Astrocyte (in vitro differentiated cells and primary cell): ENCODE measurements at regions not wholly inside any gene's neighbourhood (a gene's known extent, or its start where the extent isn't known, plus 50 kb on each side); places are given as distances from the start of the nearest gene placed in this dataset.

ENCODE experiments used
- DNase-seq: peaks from one replicate; pipeline ENCODE4 v3.0.0-alpha.2; 2010; ENCODE audit warnings: low read depth
- FAIRE-seq: peaks from 2 replicates; lab custom pipeline; 2011; peaks lifted over from hg19 to GRCh38; lab: Jason Lieb, UNC
- H2AFZ ChIP-seq: 2 replicates; pipeline ENCODE4 v1.6.0; 2012; ENCODE audit warnings: low read depth, low read length, inconsistent platforms
- H3K27ac ChIP-seq: 2 replicates; pipeline ENCODE4 v1.5.1; 2011; ENCODE audit warnings: low read depth, low read length, inconsistent platforms
- H3K27me3 ChIP-seq: 2 replicates; pipeline ENCODE4 v1.6.0; 2011; ENCODE audit warnings: low read length, inconsistent platforms; ENCODE audit not compliant: insufficient read depth
- H3K36me3 ChIP-seq: 2 replicates; pipeline ENCODE4 v1.5.1; 2011; ENCODE audit warnings: low read length, inconsistent platforms; ENCODE audit not compliant: insufficient read depth
- H3K4me1 ChIP-seq: 2 replicates; pipeline ENCODE4 v1.5.1; 2011; ENCODE audit warnings: low read length, inconsistent platforms; ENCODE audit not compliant: insufficient read depth
- H3K4me2 ChIP-seq: 2 replicates; pipeline ENCODE4 v1.6.0; 2012; ENCODE audit warnings: low read length, inconsistent platforms
- H3K4me3 ChIP-seq: 2 replicates; pipeline ENCODE4 v1.5.1; 2011; ENCODE audit warnings: low read depth, mild to moderate bottlenecking, low read length, inconsistent platforms; ENCODE audit not compliant: insufficient read depth
- H3K79me2 ChIP-seq: 2 replicates; pipeline ENCODE4 v1.6.0; 2012; ENCODE audit warnings: mild to moderate bottlenecking, low read length, inconsistent platforms; ENCODE audit not compliant: insufficient read depth
- H3K9ac ChIP-seq: 2 replicates; pipeline ENCODE4 v1.6.0; 2012; ENCODE audit warnings: mild to moderate bottlenecking, low read length, inconsistent platforms
- H3K9me3 ChIP-seq: 2 replicates; pipeline ENCODE4 v1.5.1; 2012; ENCODE audit warnings: low read depth, mild to moderate bottlenecking, low read length, inconsistent platforms; ENCODE audit not compliant: insufficient read depth
- H4K20me1 ChIP-seq: 2 replicates; pipeline ENCODE4 v1.6.0; 2012; ENCODE audit warnings: low read length, inconsistent platforms; ENCODE audit not compliant: insufficient read depth
- H3K27ac Mint-ChIP-seq: one replicate; pipeline ENCODE4 v1.8.0; 2021; ENCODE audit warnings: mild to moderate bottlenecking, mixed read lengths; ENCODE audit not compliant: unreplicated experiment
- H3K27me3 Mint-ChIP-seq: one replicate; pipeline ENCODE4 v1.8.0; 2021; ENCODE audit warnings: low read depth, mixed read lengths; ENCODE audit not compliant: unreplicated experiment
- H3K36me3 Mint-ChIP-seq: one replicate; pipeline ENCODE4 v1.8.0; 2021; ENCODE audit warnings: low read depth, mixed read lengths; ENCODE audit not compliant: unreplicated experiment
- H3K4me1 Mint-ChIP-seq: one replicate; pipeline ENCODE4 v1.8.0; 2021; ENCODE audit warnings: low read depth, mixed read lengths; ENCODE audit not compliant: unreplicated experiment
- H3K4me3 Mint-ChIP-seq: one replicate; pipeline ENCODE4 v1.8.0; 2021; ENCODE audit warnings: mild to moderate bottlenecking, moderate library complexity, mixed read lengths; ENCODE audit not compliant: unreplicated experiment
- H3K9me3 Mint-ChIP-seq: one replicate; pipeline ENCODE4 v1.8.0; 2021; ENCODE audit warnings: mild to moderate bottlenecking, mixed read lengths; ENCODE audit not compliant: unreplicated experiment
- EZH2 ChIP-seq: IDR thresholded peaks from 2 replicates; pipeline ENCODE4 v1.6.1; 2012; ENCODE audit warnings: mild to moderate bottlenecking, low read length, inconsistent platforms; ENCODE audit not compliant: insufficient read depth
- TF ChIP-seq, protein P1 (sequence below): IDR thresholded peaks from 2 replicates; pipeline ENCODE4 v1.5.1; 2011; ENCODE audit warnings: low read depth, mild to moderate bottlenecking, inconsistent platforms, low read length, moderate library complexity; ENCODE audit not compliant: insufficient read depth

DNA sequence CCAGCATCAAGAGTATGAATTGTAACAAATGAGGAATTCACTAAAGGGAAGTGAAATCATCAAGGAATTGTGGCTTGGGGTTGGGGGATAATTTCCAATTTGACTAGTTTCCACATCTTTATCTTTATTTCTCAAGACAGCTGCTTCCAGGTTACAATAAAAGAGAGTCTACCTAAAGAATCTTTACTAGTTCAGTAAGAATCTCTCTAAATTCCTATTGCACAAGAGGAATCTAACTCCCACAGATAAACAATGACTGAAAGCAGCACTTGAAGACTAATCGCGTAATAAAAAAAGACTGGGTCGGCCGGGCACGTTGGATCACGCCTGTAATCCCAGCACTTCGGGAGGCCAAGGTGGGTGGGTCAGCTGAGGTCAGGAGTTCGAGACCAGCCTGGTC is 194.4 kb downstream of the KBTBD8 start:
- Histone ChIP-seq H3K9me3 (no peaks in the 10 kb centered on the region), H3K79me2 (no peaks in the 10 kb centered on the region), H3K27ac (no peak overlapping the region), H3K9ac (no peak overlapping the region), H2AFZ (no peak overlapping the region), H3K4me2 (no peak overlapping the region), H3K4me1 (no peaks in the 10 kb centered on the region), H3K27me3 (no peaks in the 10 kb centered on the region), H4K20me1 (no peaks in the 10 kb centered on the region), H3K36me3 (no peaks in the 10 kb centered on the region), H3K4me3 (no peak overlapping the region)
- Mint-ChIP-seq H3K36me3 (no peaks in the 10 kb centered on the region), H3K27me3 (no peaks in the 10 kb centered on the region), H3K4me1 (no peaks in the 10 kb centered on the region), H3K27ac (no peak overlapping the region), H3K4me3 (no peak overlapping the region), H3K9me3 (no peaks in the 10 kb centered on the region)
- FAIRE-seq (no peak), DNase-seq (no peak)
- TF ChIP-seq, protein P1, sequence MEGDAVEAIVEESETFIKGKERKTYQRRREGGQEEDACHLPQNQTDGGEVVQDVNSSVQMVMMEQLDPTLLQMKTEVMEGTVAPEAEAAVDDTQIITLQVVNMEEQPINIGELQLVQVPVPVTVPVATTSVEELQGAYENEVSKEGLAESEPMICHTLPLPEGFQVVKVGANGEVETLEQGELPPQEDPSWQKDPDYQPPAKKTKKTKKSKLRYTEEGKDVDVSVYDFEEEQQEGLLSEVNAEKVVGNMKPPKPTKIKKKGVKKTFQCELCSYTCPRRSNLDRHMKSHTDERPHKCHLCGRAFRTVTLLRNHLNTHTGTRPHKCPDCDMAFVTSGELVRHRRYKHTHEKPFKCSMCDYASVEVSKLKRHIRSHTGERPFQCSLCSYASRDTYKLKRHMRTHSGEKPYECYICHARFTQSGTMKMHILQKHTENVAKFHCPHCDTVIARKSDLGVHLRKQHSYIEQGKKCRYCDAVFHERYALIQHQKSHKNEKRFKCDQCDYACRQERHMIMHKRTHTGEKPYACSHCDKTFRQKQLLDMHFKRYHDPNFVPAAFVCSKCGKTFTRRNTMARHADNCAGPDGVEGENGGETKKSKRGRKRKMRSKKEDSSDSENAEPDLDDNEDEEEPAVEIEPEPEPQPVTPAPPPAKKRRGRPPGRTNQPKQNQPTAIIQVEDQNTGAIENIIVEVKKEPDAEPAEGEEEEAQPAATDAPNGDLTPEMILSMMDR = no peak
- no peak for TF ChIP-seq EZH2

DNA sequence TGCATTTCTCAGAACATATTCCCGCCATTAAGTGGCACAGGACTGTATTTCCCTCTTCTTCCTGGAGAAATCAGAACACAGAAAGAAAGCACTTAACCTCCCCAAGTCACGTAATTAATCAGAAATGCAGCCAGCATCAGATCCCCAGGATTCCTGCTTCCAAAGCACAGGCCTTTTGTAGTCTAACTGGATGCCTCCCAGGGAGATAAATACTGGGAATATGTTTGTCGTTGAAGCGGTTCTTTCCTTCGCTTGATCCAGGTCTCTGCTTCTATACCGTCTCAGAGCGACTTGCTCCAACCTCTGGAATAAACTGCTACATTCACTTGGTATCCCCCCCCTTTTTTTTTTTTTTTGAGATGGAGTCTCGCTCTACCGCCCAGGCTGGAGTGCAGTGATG is 198.6 kb downstream of the KBTBD8 start:
- H3K9me3 Mint-ChIP-seq = no peaks in the 10 kb centered on the region
- H3K27me3 ChIP-seq = no peaks in the 10 kb centered on the region
- no peak overlapping the region for H2AFZ ChIP-seq
- no peaks in the 10 kb centered on the region for H4K20me1 ChIP-seq
- H3K36me3 Mint-ChIP-seq = no peaks in the 10 kb centered on the region
- H3K4me3 ChIP-seq = no peak overlapping the region
- H3K27me3 Mint-ChIP-seq = no peaks in the 10 kb centered on the region
- no peak overlapping the region for H3K4me2 ChIP-seq
- TF ChIP-seq EZH2 = no peak
- TF ChIP-seq, protein P1 = no peak
- FAIRE-seq (no peak), DNase-seq (no peak)
- H3K27ac ChIP-seq = no peak overlapping the region
- no peak overlapping the region for H3K9ac ChIP-seq
- no peaks in the 10 kb centered on the region for H3K9me3 ChIP-seq
- H3K4me1 Mint-ChIP-seq = no peaks in the 10 kb centered on the region
- H3K4me1 ChIP-seq = no peaks in the 10 kb centered on the region
- H3K4me3 Mint-ChIP-seq = no peak overlapping the region
- H3K36me3 ChIP-seq = no peaks in the 10 kb centered on the region
- H3K27ac Mint-ChIP-seq = no peak overlapping the region
- H3K79me2 ChIP-seq = no peaks in the 10 kb centered on the region

DNA sequence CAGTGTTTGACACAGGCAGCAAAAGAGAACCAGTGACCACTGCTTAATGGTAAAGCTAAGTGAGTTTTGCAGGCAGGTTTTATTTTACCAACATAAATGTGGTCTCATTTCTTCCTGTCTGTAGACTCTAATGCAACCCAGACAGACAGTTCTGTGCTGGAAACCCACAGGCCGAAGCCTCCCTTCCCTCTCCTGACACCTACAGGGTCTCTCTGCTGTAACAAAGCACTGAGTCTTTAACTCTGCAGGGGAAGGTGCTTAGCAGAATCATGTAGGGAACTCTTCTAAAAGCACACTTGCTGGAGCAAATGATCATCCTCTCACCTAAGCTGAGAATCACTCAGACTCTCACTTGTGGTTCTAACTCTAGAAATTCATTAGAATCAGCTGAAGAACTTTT is 200.3 kb downstream of the KBTBD8 start:
- no peaks in the 10 kb centered on the region for H3K4me1 Mint-ChIP-seq
- H3K9me3 ChIP-seq = no peaks in the 10 kb centered on the region
- H3K4me2 ChIP-seq = no peak overlapping the region
- H3K27me3 ChIP-seq = no peaks in the 10 kb centered on the region
- no peak overlapping the region for H3K27ac Mint-ChIP-seq
- H3K79me2 ChIP-seq = no peaks in the 10 kb centered on the region
- TF ChIP-seq, protein P1 = no peak
- no peak for TF ChIP-seq EZH2
- no peaks in the 10 kb centered on the region for H3K9me3 Mint-ChIP-seq
- H3K9ac ChIP-seq = no peak overlapping the region
- no peak overlapping the region for H3K4me3 ChIP-seq
- no peak overlapping the region for H3K4me3 Mint-ChIP-seq
- H3K36me3 ChIP-seq = no peaks in the 10 kb centered on the region
- FAIRE-seq = no peak
- no peaks in the 10 kb centered on the region for H3K27me3 Mint-ChIP-seq
- H4K20me1 ChIP-seq = no peaks in the 10 kb centered on the region
- no peaks in the 10 kb centered on the region for H3K36me3 Mint-ChIP-seq
- H3K4me1 ChIP-seq = no peaks in the 10 kb centered on the region
- no peak overlapping the region for H2AFZ ChIP-seq
- no peak overlapping the region for H3K27ac ChIP-seq
- DNase-seq = no peak
